Stimulated activated CD4-positive, alpha-beta T cell treated with anti-CD3 and anti-CD28 coated beads, TNF-alpha, amount 100 ng/mL, for 4 hours (primary cell): ENCODE measurements at regions not wholly inside any gene's neighbourhood (a gene's known extent, or its start where the extent isn't known, plus 50 kb on each side); places are given as distances from the start of the nearest gene placed in this dataset.

Experiments used
- DNase-seq, 3 experiments: peaks; one replicate each; pipeline ENCODE4 v3.0.0-alpha.2; 2020; ENCODE audit warnings: low read depth in 3 of 3

DNA sequence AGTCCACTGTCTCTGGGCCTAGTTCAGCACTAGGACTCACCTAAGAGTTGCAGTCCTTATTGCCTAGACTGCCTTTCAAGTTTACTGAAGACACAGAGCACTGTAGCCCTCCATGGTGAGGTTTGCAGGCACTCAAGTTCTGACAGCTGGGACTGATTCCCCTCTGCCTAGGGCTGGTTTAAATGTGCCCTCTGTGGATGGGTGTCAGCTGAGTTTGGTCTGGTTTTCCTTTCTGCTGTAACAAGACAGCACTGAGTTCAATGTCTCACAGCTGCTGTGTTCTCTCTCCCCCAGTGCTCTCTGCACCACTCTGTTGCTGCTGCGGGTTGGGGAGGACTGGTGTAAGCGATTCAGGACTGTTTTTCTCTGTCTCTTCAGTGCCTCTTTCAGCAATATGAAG, 75.2 kb upstream of the C1orf21 start:
- DNase-seq: no peak

DNA sequence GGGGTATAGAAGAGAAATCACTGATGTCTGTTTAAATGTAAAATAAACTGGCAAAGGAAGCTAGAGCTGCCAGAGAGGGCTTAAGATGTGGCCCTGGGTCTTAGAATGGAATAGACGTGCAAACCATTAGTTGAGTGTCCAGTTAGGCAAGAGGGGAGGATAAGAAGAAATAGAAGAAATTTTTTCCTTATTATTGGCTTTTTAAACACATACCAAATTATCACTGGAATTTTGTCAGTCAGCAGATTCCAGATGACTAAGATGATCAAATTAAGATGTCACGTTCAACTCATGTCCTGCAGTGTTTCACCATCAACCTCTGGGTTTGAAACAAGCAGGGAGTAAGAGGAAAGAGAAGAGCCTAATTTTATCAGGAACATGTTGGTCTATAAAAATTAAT, 71.6 kb upstream of the C1orf21 start:
- no peak for DNase-seq

DNA sequence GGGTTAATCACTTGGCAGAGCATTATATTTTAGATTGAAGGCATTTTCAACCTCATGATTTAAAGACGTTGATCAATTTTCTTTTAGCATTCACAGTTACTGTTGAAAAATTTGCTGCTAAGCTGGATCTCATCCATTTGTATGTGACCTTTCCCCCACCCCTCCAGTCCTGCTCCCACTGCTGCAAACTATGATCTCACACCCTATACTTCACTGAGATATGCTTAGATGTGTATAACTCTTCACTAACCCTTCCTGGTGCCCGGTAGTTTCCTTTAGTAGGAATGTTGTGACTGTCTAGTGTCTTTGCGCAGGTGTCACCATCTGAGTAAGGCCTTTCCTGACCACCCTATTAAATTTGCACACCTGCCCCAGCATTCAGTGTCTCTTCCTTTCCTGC, 67.0 kb upstream of the C1orf21 start:
- DNase-seq: no peak

DNA sequence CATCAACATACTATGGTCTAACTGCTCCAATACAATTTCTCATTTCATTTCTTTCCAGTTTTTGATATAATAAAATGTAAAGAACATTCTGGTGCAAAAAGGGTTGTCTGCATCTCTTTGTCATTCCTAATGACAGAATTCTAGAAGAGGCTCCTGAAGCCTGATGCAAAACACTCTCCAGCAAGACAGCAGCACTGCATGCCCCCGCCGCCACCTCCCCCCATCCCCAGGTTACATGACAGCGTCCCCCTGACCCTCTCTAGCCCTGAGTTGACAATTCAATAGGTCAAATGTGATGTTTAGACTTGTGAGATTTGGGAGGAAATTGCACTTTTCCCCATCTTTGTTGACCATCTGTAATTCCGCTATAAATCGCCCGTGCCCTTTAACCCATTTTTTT, 64.6 kb upstream of the C1orf21 start:
- DNase-seq: no peak

DNA sequence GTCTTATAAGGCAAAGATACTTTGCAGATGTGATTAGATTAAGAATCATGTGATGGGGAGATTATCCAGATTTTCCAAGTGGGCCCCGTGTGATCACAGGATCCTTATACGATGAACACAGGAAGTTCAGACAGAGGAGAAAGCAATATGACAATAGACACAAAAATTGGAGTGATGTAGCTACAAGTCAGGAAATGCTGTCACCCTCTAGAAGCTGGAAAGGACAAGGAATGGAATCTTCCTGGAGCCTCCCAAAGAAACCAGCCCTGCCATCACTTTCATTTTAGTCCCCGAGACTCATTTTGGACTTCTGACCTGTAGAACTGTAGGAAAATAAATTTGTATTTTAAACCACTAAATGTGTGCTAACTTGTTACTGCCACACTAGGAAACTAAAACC, 61.9 kb upstream of the C1orf21 start:
- no peak for DNase-seq

DNA sequence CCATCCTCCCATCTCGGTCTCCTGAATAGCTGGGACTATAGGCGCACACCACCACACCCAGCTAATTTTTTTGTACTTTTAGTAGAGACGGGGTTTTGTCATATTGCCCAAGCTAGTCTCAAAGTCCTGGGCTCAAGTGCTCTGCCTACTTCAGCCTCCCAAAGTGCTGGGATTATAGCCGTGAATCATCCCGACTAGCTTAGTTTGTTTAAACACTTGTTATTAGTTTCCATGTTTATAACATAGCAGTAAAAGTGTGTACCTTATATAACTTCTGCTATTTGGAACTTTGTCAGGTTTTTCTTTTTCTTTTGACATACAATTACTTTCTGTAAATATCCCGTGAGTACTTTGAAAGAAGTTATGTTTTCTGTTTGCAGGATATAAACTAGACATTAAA, 60.6 kb upstream of the C1orf21 start:
- no peak for DNase-seq

DNA sequence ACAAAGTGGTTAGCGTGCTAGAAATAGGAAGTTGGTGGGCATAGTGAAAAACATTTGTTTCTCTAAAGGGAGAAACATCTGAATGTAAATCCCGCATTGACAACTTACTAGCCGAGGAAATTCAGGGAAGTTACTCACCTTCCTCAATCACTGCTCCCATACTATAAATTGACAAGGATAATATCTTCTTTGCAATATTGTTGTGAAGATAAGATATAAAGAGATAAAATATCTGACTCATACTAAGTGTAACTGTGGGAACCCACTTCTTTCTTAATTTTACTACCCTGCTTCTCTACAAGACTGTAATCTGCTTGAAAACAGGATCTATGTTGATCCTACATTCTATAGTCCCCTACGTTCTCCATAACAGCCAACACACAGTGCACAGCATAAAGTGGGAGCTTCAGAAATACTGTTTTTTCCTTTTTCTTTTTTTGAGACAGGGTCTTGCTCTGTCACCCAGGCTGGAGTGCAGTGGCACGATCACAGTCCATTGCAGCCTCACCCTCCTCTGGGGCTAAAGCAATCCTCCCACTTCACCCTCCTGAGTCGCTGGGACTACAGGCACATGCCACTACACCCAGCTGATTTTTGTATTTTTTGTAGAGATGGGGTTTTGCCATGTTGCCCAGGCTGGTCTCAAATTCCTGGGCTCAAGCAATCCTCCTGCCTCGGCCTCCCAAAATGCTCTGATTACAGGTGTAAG, 57.4 kb upstream of the C1orf21 start:
- no peak for DNase-seq

DNA sequence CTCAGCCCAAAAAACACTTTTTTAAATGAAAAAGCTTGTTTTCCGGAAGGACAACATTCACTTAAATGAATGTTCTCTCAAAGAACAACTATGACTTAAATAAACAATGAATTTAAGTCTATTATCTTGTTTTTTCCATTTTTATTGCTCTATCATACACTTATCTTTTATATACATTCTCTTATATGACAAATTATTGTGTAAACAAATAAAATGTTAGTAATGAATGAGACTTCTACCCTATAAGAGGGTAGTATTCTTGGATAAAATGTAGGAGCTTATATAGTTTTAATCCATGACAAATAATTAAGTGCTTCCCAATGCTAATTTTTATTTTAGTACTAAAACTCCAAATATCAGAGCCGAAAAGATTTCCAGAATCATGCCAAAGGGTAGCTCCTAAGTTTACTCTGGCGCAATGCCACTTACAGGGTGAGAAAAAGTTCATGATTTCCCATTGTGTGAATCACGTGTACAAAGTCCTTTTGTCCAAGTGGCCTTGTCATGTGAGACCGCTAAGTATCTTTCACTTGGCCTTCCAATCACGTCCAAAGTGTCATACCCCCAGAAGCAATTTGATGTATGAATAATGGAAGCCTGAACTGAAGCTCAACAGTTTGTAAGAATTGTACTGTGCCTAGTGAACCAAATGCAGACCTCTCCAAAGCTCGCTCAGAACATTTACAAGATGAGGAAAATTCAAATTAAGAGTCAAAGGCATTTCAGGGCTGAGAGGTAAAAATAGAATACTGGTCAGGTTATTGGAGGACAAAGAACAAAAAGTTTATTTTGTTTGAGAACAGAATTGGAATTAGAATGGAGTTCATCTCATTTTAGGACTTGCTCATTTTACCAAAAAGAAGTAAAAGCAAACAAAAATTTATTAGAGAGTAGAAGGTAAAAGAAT, 56.6 kb upstream of the C1orf21 start:
- no peak for DNase-seq

DNA sequence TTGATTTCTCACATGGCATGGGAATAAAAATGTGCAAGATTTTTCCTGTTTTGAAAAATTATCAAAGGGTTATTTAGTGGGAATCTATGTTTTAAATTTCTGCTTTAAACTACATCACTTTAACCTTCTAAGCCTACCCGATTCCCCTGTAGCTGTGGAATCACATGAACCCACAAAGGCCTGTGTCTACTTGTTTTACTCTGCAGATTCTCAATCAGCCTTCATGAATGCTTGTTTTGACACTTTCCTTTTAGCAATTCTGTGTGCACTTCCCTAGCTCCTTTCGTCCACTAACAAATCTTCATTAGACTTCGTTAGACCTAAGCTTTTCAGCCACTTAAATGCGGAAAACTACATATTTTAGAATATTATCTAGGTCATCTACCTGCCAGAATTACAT, 56.0 kb upstream of the C1orf21 start:
- DNase-seq: no peak
